ENCODE measurements at regions not wholly inside any gene's neighbourhood (a gene's known extent, or its start where the extent isn't known, plus 50 kb on each side); places are given as distances from the start of the nearest gene placed in this dataset.

GRCh38 chr1:4160181-4160580 lies 260.1 kb upstream of the C1orf174 start:
- no peak overlapping the region for H3K4me3 ChIP-seq (ENCODE audit: low read length)
- TF ChIP-seq CTCF (IDR thresholded peaks at IDR 0.05; ENCODE audit: low read depth, low read length): no peak
- TF ChIP-seq EZH2phosphoT487 (IDR thresholded peaks at IDR 0.05; ENCODE audit: low read depth): no peak

GRCh38 chr1:4161366-4162006 lies 261.4 kb upstream of the C1orf174 start:
- H3K79me2 ChIP-seq (ENCODE audit: low read length): no peaks in the 10 kb centered on the region
- no peaks in the 10 kb centered on the region for H3K9me3 ChIP-seq (ENCODE audit: insufficient read depth, low read length)
- no peak overlapping the region for H2AFZ ChIP-seq (ENCODE audit: low read depth, low read length)
- no peaks in the 10 kb centered on the region for H4K20me1 ChIP-seq (ENCODE audit: insufficient read depth, low read length)
- no peaks in the 10 kb centered on the region for H3K4me1 ChIP-seq (ENCODE audit: low read length)
- no peaks in the 10 kb centered on the region for H3K36me3 ChIP-seq (replicated peaks; ENCODE audit: low read depth, low read length)
- TF ChIP-seq EZH2phosphoT487 (IDR thresholded peaks at IDR 0.05; ENCODE audit: low read depth): no peak
- no peak for TF ChIP-seq CTCF (IDR thresholded peaks at IDR 0.05; ENCODE audit: low read depth, low read length)
- no peak overlapping the region for H3K4me2 ChIP-seq (ENCODE audit: low read length)
- H3K4me3 ChIP-seq (ENCODE audit: low read length): no peak overlapping the region
- no peak overlapping the region for H3K9ac ChIP-seq (ENCODE audit: low read length)
- H3K27ac ChIP-seq (ENCODE audit: low read length): no peak overlapping the region
- no peaks in the 10 kb centered on the region; the same call in 1 of the 2 replicates for H3K27me3 ChIP-seq (ENCODE audit: low read depth, low read length)

More at GRCh38 chr1:4160181-4160580, 260.1 kb upstream of the C1orf174 start:
- Histone ChIP-seq H3K27me3 (ENCODE audit: low read depth, low read length) (no peaks in the 10 kb centered on the region; the same call in 1 of the 2 replicates), H3K27ac (ENCODE audit: low read length) (no peak overlapping the region), H4K20me1 (ENCODE audit: insufficient read depth, low read length) (no peaks in the 10 kb centered on the region), H3K4me1 (ENCODE audit: low read length) (no peaks in the 10 kb centered on the region), H3K9me3 (ENCODE audit: insufficient read depth, low read length) (no peaks in the 10 kb centered on the region), H3K4me2 (ENCODE audit: low read length) (no peak overlapping the region), H3K36me3 (replicated peaks; ENCODE audit: low read depth, low read length) (no peaks in the 10 kb centered on the region), H3K9ac (ENCODE audit: low read length) (no peak overlapping the region), H2AFZ (ENCODE audit: low read depth, low read length) (no peak overlapping the region), H3K79me2 (ENCODE audit: low read length) (no peaks in the 10 kb centered on the region)

- Histone ChIP-seq H3K4me3 (ENCODE audit: low read length) (no peak overlapping the region), H3K4me1 (ENCODE audit: low read length) (no peaks in the 10 kb centered on the region)
These were observed 264.9 kb upstream of the C1orf174 start for GRCh38 chr1:4164965-4165364.

More at GRCh38 chr1:4164965-4165364, 264.9 kb upstream of the C1orf174 start:
- H3K27ac ChIP-seq (ENCODE audit: low read length): no peak overlapping the region
- H3K36me3 ChIP-seq (replicated peaks; ENCODE audit: low read depth, low read length): no peaks in the 10 kb centered on the region
- no peaks in the 10 kb centered on the region for H3K79me2 ChIP-seq (ENCODE audit: low read length)
- H3K9ac ChIP-seq (ENCODE audit: low read length): no peak overlapping the region
- no peaks in the 10 kb centered on the region for H4K20me1 ChIP-seq (ENCODE audit: insufficient read depth, low read length)
- H3K27me3 ChIP-seq (ENCODE audit: low read depth, low read length): peaks cover 11% of the 10 kb centered on the region
- TF ChIP-seq CTCF (IDR thresholded peaks at IDR 0.05; ENCODE audit: low read depth, low read length) (no peak), EZH2phosphoT487 (IDR thresholded peaks at IDR 0.05; ENCODE audit: low read depth) (no peak)
- no peaks in the 10 kb centered on the region for H3K9me3 ChIP-seq (ENCODE audit: insufficient read depth, low read length)
- no peak overlapping the region for H3K4me2 ChIP-seq (ENCODE audit: low read length)
- no peak overlapping the region for H2AFZ ChIP-seq (ENCODE audit: low read depth, low read length)
